GM19455 (cell line): ENCODE measurements at regions not wholly inside any gene's neighbourhood (a gene's known extent, or its start where the extent isn't known, plus 50 kb on each side); places are given as distances from the start of the nearest gene placed in this dataset.
"Not testable (repeated sequence)": the region's sequence is repeated elsewhere in the genome, so short reads cannot be mapped to it uniquely, and the experiment has no call there.

Experiments used
- ATAC-seq: cut with Tn5 transposase; IDR thresholded peaks from one replicate; pipeline ENCODE4 v1.9.1; 2021; ENCODE audit not compliant: unreplicated experiment

GRCh38 chrX:23458957-23459356, 124.3 kb downstream of the PTCHD1 start:
- not testable (repeated sequence) for ATAC-seq

- no peak for ATAC-seq
Observed at GRCh38 chrX:23465105-23465791, 130.6 kb downstream of the PTCHD1 start.

DNA sequence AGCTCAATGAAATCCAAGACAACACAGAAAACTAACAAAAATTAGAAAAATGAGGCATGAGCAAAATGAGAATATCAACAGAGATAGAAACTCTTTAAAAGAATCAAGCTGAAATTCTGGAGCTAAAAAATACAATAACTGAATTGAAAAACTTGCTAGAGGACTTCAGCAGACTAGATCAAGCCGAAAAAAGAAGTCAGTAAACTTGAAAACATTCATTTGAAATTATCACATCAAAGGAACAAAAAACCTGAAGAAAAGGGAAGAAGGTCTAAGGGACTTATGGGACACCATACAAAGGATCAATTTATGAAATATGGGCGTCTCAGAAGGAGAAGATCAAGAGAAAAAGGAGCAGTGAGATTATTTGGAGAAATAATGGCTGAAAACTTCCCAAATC, 131.3 kb downstream of the PTCHD1 start:
- no peak for ATAC-seq

DNA sequence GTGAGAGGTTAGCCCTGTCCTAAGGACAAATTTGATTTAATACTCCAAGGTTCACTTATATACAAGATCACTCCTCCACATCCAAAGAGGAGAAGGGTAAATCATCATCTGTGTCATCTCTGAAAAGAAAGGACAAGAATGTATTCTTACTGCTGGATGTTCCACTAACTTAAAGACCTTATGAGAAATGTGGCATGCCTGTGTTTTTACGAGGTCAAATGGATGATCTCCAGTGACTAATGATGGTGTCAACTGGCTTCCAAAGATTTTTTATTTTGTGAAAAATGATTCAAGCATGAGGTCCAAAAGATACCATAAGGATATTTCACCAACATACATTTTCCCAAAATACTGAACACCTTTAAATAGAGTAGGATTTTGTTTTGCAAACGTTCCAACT, 143.4 kb downstream of the PTCHD1 start:
- no peak for ATAC-seq

DNA sequence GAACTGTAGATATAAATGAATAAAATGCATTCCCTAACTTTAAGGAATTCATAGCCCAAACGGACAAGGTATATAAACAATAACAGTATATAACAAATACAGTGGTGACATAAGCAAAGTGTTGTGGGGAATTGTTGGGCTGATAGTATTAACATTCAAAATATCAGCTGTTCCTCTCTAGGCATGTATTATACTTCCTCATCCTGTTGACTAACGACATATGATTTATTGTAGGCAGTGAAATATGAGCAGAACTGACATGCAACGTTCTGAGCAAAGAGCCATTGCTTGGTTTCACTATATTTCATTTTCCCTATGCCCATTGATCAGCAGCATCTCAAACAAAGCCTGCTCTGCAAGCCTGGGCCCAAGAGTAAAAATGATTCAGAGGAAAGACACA, 143.9 kb downstream of the PTCHD1 start:
- no peak for ATAC-seq

DNA sequence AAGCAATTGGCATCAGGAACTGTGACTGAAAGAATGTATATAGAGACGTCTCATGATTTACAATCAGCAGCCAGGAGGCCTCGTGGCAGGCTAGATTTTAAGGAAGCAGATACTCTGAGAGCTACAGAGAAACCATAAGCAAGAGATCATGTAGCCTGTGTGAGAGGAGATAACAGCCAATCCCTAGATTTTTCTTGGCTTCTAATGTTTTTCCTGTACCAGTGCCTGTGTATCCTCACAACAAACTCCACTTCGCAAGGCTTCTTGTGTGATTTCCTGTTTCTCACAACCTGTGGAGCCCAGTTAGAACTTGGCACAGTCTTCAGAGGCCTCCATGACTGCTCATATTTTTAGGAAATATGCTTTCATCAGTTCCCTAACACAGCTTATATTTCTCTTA, 147.9 kb downstream of the PTCHD1 start:
- ATAC-seq: no peak

- no peak for ATAC-seq
Observed at GRCh38 chrX:23483396-23483795, 148.7 kb downstream of the PTCHD1 start.

DNA sequence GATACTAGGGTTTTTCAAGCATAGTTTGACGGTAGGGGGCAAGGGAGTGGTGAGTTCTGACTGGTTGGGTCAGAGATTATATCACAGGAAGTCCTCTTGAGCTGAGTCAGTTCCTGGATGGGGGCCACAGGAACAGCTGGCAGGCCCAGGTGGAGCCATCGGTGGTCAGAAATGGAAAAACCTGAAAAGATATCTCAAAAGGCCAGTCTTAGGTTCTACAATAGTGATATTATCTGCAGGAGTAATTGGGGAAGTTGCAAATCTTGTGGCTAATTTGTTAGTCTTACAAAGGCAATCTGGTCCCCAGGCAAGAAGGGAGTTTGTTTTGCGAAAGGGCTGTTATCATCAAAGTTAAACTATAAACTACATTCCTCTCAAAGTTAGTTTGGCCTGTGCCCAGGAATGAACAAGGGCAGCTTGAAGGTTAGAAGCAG, 159.3 kb downstream of the PTCHD1 start:
- ATAC-seq: no peak

DNA sequence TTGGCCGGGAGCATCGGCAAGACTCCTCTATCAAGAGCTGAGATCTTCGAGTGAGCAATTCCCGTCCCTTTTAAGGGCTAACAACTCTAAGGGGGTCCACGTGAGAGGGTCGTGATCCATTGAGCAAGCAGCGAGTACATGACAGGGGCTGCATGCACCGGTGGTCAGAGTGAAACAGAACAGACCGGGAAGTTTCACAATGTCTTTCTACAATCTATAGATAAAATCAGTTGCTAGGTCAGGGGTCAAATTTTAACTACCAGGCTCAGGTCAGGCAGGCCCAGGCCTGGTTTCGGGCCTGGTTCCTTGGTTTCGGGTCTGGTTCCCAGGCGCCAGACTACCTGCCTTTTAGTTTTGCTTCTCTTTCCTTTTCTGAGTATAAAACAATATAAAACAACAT, 160.1 kb downstream of the PTCHD1 start:
- no peak for ATAC-seq

DNA sequence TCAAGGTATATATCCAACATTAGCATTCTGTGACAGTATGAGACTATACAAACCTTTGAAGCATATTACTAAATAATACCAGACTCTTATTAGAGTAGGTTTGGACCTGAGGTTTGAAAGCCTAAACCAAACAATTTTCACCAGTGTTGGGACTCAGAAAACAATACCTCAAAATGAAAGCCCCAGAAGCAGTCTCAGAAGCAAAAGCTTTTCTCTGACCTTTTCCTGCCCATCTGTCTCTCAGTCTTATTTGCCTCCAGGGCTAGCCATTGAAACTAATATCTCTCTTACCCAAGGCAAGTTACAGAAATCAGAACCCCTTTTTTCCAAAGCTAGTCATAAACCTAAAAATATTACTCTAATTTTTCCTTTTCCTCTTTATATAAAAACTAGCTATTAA, 163.3 kb downstream of the PTCHD1 start:
- ATAC-seq: peak; percentile 60

DNA sequence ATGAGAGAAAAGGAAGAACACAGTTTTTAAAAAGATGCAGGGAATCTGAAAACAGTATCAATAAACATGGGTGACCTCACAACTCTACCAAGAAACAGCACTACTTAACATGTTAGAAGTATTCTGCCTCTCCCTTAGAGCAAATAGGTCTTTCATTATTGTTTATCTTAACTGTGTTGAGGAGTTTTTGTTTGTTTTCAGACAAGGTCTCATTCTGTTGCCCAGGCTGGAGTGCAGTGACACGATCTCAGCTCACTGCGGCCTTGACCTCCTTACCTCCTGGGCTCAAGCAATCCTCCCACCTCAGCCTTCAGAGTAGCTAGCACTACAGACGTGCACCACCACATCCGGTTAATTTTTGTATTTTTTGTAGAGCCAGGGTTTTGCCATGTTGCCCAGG, 165.3 kb upstream of the PRDX4 start:
- no peak for ATAC-seq

GRCh38 chrX:23503835-23504539, 163.3 kb upstream of the PRDX4 start:
- ATAC-seq: no peak

- ATAC-seq: no peak
Observed at GRCh38 chrX:23504540-23504884, 162.8 kb upstream of the PRDX4 start.

DNA sequence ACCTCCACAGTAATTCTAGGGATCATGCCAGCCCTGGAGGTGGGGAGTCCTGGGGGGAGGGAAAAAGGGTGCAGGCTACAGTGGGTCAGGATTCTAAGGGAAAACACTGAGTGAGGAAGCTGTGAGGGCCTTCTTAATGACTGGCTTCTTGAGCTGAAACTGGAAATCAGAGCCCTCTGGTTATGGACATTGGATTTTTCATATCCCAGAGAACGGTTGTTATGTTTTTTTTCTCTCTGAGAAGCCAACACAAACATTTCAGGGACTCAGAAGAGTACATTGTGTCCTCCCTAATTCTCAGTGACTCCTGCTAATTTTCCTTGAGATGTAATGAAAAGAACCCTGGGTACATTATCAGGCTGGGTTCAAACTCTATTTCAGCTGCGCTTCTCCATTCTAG, 162.4 kb upstream of the PRDX4 start:
- no peak for ATAC-seq

GRCh38 chrX:23505531-23506303, 161.6 kb upstream of the PRDX4 start:
- no peak for ATAC-seq

- no peak for ATAC-seq
Observed at GRCh38 chrX:23509256-23509655, 158.0 kb upstream of the PRDX4 start.

DNA sequence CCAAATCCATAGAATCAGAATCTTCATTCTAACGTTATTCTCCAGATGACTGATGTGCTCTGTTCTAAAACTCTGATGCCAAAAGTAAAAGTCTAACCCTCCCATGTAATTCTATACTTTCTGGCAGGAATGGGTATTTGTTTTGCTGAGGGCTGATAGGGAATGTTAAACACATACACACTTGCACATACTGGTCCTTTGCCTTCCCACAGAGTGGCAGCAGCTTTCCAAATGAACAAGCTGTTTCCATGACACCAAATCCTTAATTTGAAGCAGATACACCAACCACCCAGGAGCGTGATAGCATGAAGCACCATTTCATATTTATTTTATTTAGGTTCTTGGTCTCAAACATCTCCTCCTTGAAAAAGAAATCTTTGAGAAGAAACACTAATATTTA, 155.5 kb upstream of the PRDX4 start:
- no peak for ATAC-seq

GRCh38 chrX:23513121-23513520, 154.2 kb upstream of the PRDX4 start:
- ATAC-seq: no peak

DNA sequence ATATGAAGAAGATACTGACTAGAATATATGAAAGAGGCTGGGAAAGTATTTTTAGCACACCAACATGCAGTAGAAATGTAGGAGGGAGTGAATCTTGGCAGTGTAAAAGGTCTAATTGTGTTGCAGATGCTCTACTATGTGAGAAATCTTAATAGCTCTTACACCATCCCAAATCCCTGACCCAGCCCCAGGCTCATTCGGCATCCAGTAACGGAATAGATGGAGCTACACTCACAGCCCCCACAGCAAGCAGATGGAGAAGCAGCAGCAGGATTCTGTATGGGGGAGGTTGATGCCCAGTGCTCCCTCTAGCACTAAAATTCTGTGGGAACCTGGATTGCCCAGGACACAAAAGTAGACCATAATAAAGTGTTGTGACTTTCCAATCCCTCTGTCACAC, 153.2 kb upstream of the PRDX4 start:
- ATAC-seq: no peak

DNA sequence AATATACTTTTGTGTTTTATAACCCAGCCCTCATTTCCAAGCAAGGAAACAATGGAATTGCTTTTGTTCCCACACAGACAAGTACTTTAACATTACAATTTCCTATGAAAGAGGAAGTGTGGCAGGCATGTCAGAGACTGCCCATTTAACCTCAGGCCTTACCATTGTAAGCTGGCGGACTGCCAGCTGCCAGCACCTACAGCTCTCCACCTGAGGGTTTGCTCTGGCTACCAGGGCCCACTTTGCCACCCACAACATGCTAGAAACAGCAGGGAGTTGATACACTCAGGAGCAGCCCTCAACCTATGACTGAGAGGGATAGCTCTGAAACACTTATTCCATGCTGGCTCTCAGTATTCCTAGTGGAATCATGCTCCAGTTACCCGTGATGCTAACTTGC, 152.3 kb upstream of the PRDX4 start:
- no peak for ATAC-seq

- not testable (repeated sequence) for ATAC-seq
Observed at GRCh38 chrX:23523026-23523657, 144.2 kb upstream of the PRDX4 start.

DNA sequence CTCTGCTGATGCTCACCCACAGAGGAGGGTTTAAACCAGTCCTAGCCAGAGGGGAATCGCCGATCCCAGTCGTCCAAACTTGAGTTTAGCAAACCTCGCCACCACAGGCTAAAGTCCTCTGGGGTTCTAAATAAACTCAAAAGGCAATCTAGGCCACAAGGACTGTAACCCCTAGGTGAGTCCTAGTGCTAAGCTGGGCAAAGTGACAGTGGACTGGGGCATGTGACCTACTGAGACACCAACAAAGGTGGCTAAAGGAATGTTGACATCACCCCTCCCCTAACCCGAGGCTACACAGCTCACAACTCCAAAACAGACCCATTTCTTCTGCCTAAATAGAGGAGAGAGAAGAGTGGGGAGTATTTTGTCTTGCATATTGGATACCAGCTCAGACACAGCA, 142.8 kb upstream of the PRDX4 start:
- no peak for ATAC-seq
